IMR-90 (cell line): ENCODE measurements at regions not wholly inside any gene's neighbourhood (a gene's known extent, or its start where the extent isn't known, plus 50 kb on each side); places are given as distances from the start of the nearest gene placed in this dataset.

Experiments
- ATAC-seq: fragments of 200-7000 bp; cut with Tn5 transposase; 2 replicates; pipeline ENCODE4 v1.9.1; 2020; ENCODE audit warnings: low read depth, mild to moderate bottlenecking, moderate library complexity
- BruUV-seq: library from RNA; stranded (reverse); fragments of 400-500 nt; replicated peaks from 2 replicates; lab custom pipeline; 2021; lab: Mats Ljungman, UMichigan
- CTCF ChIA-PET: fragments of 300-600 bp; formaldehyde crosslinking; extraction: SDS; loops from one replicate; lab custom pipeline; 2021; ENCODE audit warnings: antibody characterized with exemption; lab: Yijun Ruan, JAX
- POLR2A ChIA-PET: fragments of 300-600 bp; sonication (Branson Sonifier 250); formaldehyde crosslinking; loops from one replicate; lab custom pipeline; 2022; ENCODE audit warnings: antibody characterized with exemption; ENCODE audit not compliant: unreplicated experiment; lab: Charles Lee
- DNase-seq: peaks from one replicate; pipeline ENCODE4 v3.0.0; 2013
- H2AFZ ChIP-seq: replicated peaks from 2 replicates; pipeline ENCODE3; 2013; ENCODE audit warnings: low read length, mild to moderate bottlenecking; ENCODE audit not compliant: poor library complexity
- H2AK5ac ChIP-seq: 2 replicates; pipeline ENCODE4 v1.6.1; 2013; ENCODE audit warnings: low read depth, low read length, inconsistent platforms
- H2AK9ac ChIP-seq: replicated peaks from 2 replicates; pipeline ENCODE3; 2013; ENCODE audit warnings: mild to moderate bottlenecking, low read depth, low read length, moderate library complexity; ENCODE audit not compliant: poor library complexity
- H2BK120ac ChIP-seq: 2 replicates; pipeline ENCODE4 v1.6.1; 2013; ENCODE audit warnings: low read depth, low read length, inconsistent platforms
- H2BK15ac ChIP-seq: 3 replicates; pipeline ENCODE4 v1.6.1; 2013; ENCODE audit warnings: low read depth, low read length, inconsistent platforms
- H2BK20ac ChIP-seq: 2 replicates; pipeline ENCODE4 v1.6.1; 2013; ENCODE audit warnings: low read depth, mild to moderate bottlenecking, inconsistent platforms, low read length, moderate library complexity
- H2BK5ac ChIP-seq: 2 replicates; pipeline ENCODE4 v1.6.1; 2013; ENCODE audit warnings: mild to moderate bottlenecking, low read depth, low read length, inconsistent platforms; ENCODE audit not compliant: poor library complexity, severe bottlenecking
- H3K14ac ChIP-seq: replicated peaks from 2 replicates; pipeline ENCODE4 v1.6.1; 2013; ENCODE audit warnings: low read depth, low read length, inconsistent platforms
- H3K18ac ChIP-seq: 2 replicates; pipeline ENCODE4 v1.6.1; 2013; ENCODE audit warnings: low read depth, low read length, control low read depth
- H3K23ac ChIP-seq: 2 replicates; pipeline ENCODE4 v1.6.1; 2013; ENCODE audit warnings: low read depth, low read length, inconsistent platforms
- H3K27ac ChIP-seq: 2 replicates; pipeline ENCODE4 v1.5.1; 2013; ENCODE audit warnings: mild to moderate bottlenecking, control low read depth, low read length; ENCODE audit not compliant: insufficient read depth
- H3K27me3 ChIP-seq: 2 replicates; pipeline ENCODE4 v1.6.1; 2013; ENCODE audit warnings: low read length; ENCODE audit not compliant: control insufficient read depth, insufficient read depth
- H3K36me3 ChIP-seq: 2 replicates; pipeline ENCODE4 v1.6.1; 2013; ENCODE audit warnings: low read length, mixed read lengths; ENCODE audit not compliant: control insufficient read depth, insufficient read depth
- H3K4ac ChIP-seq: 2 replicates; pipeline ENCODE4 v1.6.1; 2013; ENCODE audit warnings: low read depth, low read length, inconsistent platforms
- H3K4me1 ChIP-seq: 2 replicates; pipeline ENCODE4 v1.6.1; 2013; ENCODE audit warnings: low read length, mixed read lengths; ENCODE audit not compliant: control insufficient read depth, insufficient read depth
- H3K4me2 ChIP-seq: 2 replicates; pipeline ENCODE4 v1.6.1; 2013; ENCODE audit warnings: low read depth, mild to moderate bottlenecking, control low read depth, low read length, moderate library complexity
- H3K4me3 ChIP-seq: 2 replicates; pipeline ENCODE4 v1.5.1; 2013; ENCODE audit warnings: low read depth, mild to moderate bottlenecking, control low read depth, low read length, moderate library complexity; ENCODE audit not compliant: insufficient read depth
- H3K56ac ChIP-seq: 2 replicates; pipeline ENCODE4 v1.6.1; 2013; ENCODE audit warnings: low read length, inconsistent platforms; ENCODE audit not compliant: insufficient read depth; ENCODE audit errors: extremely low read depth
- H3K79me1 ChIP-seq, 2 experiments: 2 replicates each; pipeline ENCODE4 v1.6.1; 2013; ENCODE audit warnings: low read length in 2 of 2, inconsistent platforms in 1 of 2, low read depth in 1 of 2
- H3K9ac ChIP-seq: 2 replicates; pipeline ENCODE4 v1.6.1; 2013; ENCODE audit warnings: low read depth, low read length, control low read depth
- H3K9me1 ChIP-seq: 2 replicates; pipeline ENCODE4 v1.6.1; 2013; ENCODE audit warnings: low read length, inconsistent platforms; ENCODE audit not compliant: insufficient read depth
- H3K9me3 ChIP-seq: 2 replicates; pipeline ENCODE4 v1.6.1; 2013; ENCODE audit warnings: low read length; ENCODE audit not compliant: control insufficient read depth, insufficient read depth
- H4K20me1 ChIP-seq: 2 replicates; pipeline ENCODE4 v1.6.1; 2013; ENCODE audit warnings: low read length, inconsistent platforms; ENCODE audit not compliant: insufficient read depth
- H4K5ac ChIP-seq: 2 replicates; pipeline ENCODE4 v1.6.1; 2013; ENCODE audit warnings: mild to moderate bottlenecking, low read depth, low read length, control low read depth
- H4K8ac ChIP-seq, 2 experiments: 2 replicates each; pipeline ENCODE4 v1.6.1; 2013; ENCODE audit warnings: low read depth in 2 of 2, low read length in 2 of 2, control low read depth in 1 of 2, inconsistent platforms in 1 of 2
- H4K91ac ChIP-seq: 2 replicates; pipeline ENCODE4 v1.6.1; 2013; ENCODE audit warnings: low read depth, low read length, inconsistent platforms; ENCODE audit not compliant: insufficient read depth
- BHLHE40 ChIP-seq: fragments of 150-350 bp; IDR thresholded peaks from 2 replicates; pipeline ENCODE4 v1.6.1; 2016; ENCODE audit warnings: mild to moderate bottlenecking, low read depth, low read length
- CEBPB ChIP-seq: IDR thresholded peaks from 2 replicates; pipeline ENCODE4 v1.6.1; 2012; ENCODE audit warnings: low read depth, low read length, improper control_type of control experiment
- CHD1 ChIP-seq: IDR thresholded peaks from 2 replicates; pipeline ENCODE4 v1.6.1; 2012; ENCODE audit warnings: low read depth, low read length, improper control_type of control experiment
- ELK1 ChIP-seq: fragments of 150-350 bp; IDR thresholded peaks from 2 replicates; pipeline ENCODE4 v1.6.1; 2016; ENCODE audit warnings: low read depth, mild to moderate bottlenecking, low read length, moderate library complexity, borderline replicate concordance
- FOS ChIP-seq: fragments of 150-350 bp; IDR thresholded peaks from 2 replicates; pipeline ENCODE4 v1.6.1; 2016; ENCODE audit warnings: low read depth, low read length
- MAFK ChIP-seq: IDR thresholded peaks from 2 replicates; pipeline ENCODE4 v1.6.1; 2012; ENCODE audit warnings: low read depth, low read length, improper control_type of control experiment
- MAZ ChIP-seq: IDR thresholded peaks from 2 replicates; pipeline ENCODE4 v1.6.1; 2012; ENCODE audit warnings: low read depth, mild to moderate bottlenecking, low read length, improper control_type of control experiment, moderate library complexity, borderline replicate concordance
- MXI1 ChIP-seq: IDR thresholded peaks from 2 replicates; pipeline ENCODE4 v1.6.1; 2012; ENCODE audit warnings: low read depth, mild to moderate bottlenecking, low read length, moderate library complexity, borderline replicate concordance
- NFE2L2 ChIP-seq: fragments of 150-350 bp; IDR thresholded peaks from 2 replicates; pipeline ENCODE4 v1.6.1; 2016; ENCODE audit warnings: low read depth, mild to moderate bottlenecking, low read length
- POLR2A ChIP-seq: IDR thresholded peaks from 2 replicates; pipeline ENCODE4 v1.6.1; 2012; ENCODE audit warnings: mild to moderate bottlenecking, low read depth, low read length
- RAD21 ChIP-seq: IDR thresholded peaks from 2 replicates; pipeline ENCODE4 v1.6.1; 2012; ENCODE audit warnings: low read length, improper control_type of control experiment
- RCOR1 ChIP-seq: IDR thresholded peaks from 2 replicates; pipeline ENCODE4 v1.6.1; 2012; ENCODE audit warnings: mild to moderate bottlenecking, low read length, improper control_type of control experiment; ENCODE audit not compliant: insufficient replicate concordance
- RFX5 ChIP-seq: IDR thresholded peaks from 2 replicates; pipeline ENCODE4 v1.8.0; 2012; ENCODE audit warnings: low read depth, mild to moderate bottlenecking, low read length, moderate library complexity
- SMC3 ChIP-seq: fragments of 150-350 bp; IDR thresholded peaks from 2 replicates; pipeline ENCODE4 v1.6.1; 2016; ENCODE audit warnings: low read depth, mild to moderate bottlenecking, antibody characterized with exemption, low read length, moderate library complexity
- WGBS, 2 experiments: methylation state at CpG; one replicate each; pipeline versions ENCODE4 v1.1.5 to v1.1.7; 2013; ENCODE audit warnings: missing lambda C conversion rate in 2 of 2; ENCODE audit not compliant: insufficient read length in 1 of 2; ENCODE audit errors: extremely low coverage in 2 of 2; 5-methylcytosine and 5-hydroxymethylcytosine counted together
- dilution Hi-C: fragments of 300-500 bp; cut with HindIII; formaldehyde crosslinking; loops from one replicate; pipeline ENCODE4 v1.14.3; 2018; ENCODE audit warnings: low sequenced_read_pairs; ENCODE audit not compliant: unreplicated experiment
- in situ Hi-C: fragments of 300-500 bp; cut with MboI; formaldehyde crosslinking; loops from 3 replicates; pipeline ENCODE4 v1.14.3; 2019; ENCODE audit warnings: low sequenced_read_pairs, inconsistent platforms, mixed read lengths
- intact Hi-C: fragments of 100-400 bp; cut with micrococcal nuclease; formaldehyde crosslinking; loops from 2 replicates; pipeline ENCODE4 v1.10.0; 2022
- TF ChIP-seq, protein P1 (sequence below): fragments of 150-350 bp; IDR thresholded peaks from 2 replicates; pipeline ENCODE4 v1.6.1; 2017; ENCODE audit warnings: mild to moderate bottlenecking, antibody characterized with exemption, low read length, low read depth
- TF ChIP-seq, protein P2 (sequence below): conservative IDR thresholded peaks from 2 replicates; pipeline ENCODE4 v1.5.1; 2012; ENCODE audit warnings: mild to moderate bottlenecking, low read depth, low read length, improper control_type of control experiment

GRCh38 chr2:238593678-238594077 lies 167.0 kb downstream of the ASB1 start:
- Histone ChIP-seq H3K14ac (no peak overlapping the region), H3K23ac (no peak overlapping the region), H4K91ac (no peak overlapping the region), H3K79me1 (no peaks in the 10 kb centered on the region), H2BK15ac (no peak overlapping the region), H2AK9ac (no peak overlapping the region), H2BK120ac (no peak overlapping the region), H3K4me3 (no peak overlapping the region), H2AFZ (no peak overlapping the region), H2AK5ac (no peak overlapping the region), H3K4me1 (peaks cover 7% of the 10 kb centered on the region; the same call in 1 of the 2 replicates), H3K27me3 (no peaks in the 10 kb centered on the region), H4K20me1 (no peaks in the 10 kb centered on the region), H3K18ac (no peak overlapping the region), H4K5ac (no peak overlapping the region), H3K36me3 (no peaks in the 10 kb centered on the region), H2BK20ac (no peak overlapping the region), H4K8ac (no peak overlapping the region), H3K9me3 (no peaks in the 10 kb centered on the region), H2BK5ac (no peak overlapping the region), H3K4ac (no peak overlapping the region), H3K4me2 (no peak overlapping the region), H3K9ac (no peak overlapping the region), H3K56ac (no peak overlapping the region), H3K9me1 (no peaks in the 10 kb centered on the region), H3K27ac (no peak overlapping the region)
- no TSS peak for BruUV-seq
- no peak for TF ChIP-seq MAZ
- no peak for TF ChIP-seq MAFK
- no peak for TF ChIP-seq NFE2L2
- TF ChIP-seq FOS: no peak
- no peak for TF ChIP-seq RCOR1
- no peak for TF ChIP-seq CHD1
- no peak for TF ChIP-seq BHLHE40
- TF ChIP-seq SMC3: no peak
- TF ChIP-seq RFX5: no peak
- no peak for TF ChIP-seq CEBPB
- no peak for TF ChIP-seq RAD21
- no peak for TF ChIP-seq POLR2A
- TF ChIP-seq, protein P1, sequence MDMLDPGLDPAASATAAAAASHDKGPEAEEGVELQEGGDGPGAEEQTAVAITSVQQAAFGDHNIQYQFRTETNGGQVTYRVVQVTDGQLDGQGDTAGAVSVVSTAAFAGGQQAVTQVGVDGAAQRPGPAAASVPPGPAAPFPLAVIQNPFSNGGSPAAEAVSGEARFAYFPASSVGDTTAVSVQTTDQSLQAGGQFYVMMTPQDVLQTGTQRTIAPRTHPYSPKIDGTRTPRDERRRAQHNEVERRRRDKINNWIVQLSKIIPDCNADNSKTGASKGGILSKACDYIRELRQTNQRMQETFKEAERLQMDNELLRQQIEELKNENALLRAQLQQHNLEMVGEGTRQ: no peak
- no peak for TF ChIP-seq ELK1
- no peak for TF ChIP-seq MXI1
- TF ChIP-seq, protein P2, sequence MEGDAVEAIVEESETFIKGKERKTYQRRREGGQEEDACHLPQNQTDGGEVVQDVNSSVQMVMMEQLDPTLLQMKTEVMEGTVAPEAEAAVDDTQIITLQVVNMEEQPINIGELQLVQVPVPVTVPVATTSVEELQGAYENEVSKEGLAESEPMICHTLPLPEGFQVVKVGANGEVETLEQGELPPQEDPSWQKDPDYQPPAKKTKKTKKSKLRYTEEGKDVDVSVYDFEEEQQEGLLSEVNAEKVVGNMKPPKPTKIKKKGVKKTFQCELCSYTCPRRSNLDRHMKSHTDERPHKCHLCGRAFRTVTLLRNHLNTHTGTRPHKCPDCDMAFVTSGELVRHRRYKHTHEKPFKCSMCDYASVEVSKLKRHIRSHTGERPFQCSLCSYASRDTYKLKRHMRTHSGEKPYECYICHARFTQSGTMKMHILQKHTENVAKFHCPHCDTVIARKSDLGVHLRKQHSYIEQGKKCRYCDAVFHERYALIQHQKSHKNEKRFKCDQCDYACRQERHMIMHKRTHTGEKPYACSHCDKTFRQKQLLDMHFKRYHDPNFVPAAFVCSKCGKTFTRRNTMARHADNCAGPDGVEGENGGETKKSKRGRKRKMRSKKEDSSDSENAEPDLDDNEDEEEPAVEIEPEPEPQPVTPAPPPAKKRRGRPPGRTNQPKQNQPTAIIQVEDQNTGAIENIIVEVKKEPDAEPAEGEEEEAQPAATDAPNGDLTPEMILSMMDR: no peak
- in situ Hi-C loops: no loop called here
- ChIA-PET POLR2A (no interaction called here), CTCF (no interaction called here)
- intact Hi-C loops: no loop called here
- ATAC-seq (no peak), DNase-seq (no peak)
- dilution Hi-C loops: no loop called here
- WGBS, 2 experiments: 90% methylated on average over 2 of the region's 9 CpGs; no CpG with 5 or more reads in 1 of the 2 experiments
